OCI-LY3 (cell line): ENCODE measurements at regions not wholly inside any gene's neighbourhood (a gene's known extent, or its start where the extent isn't known, plus 50 kb on each side); places are given as distances from the start of the nearest gene placed in this dataset.

Experiments
- CTCF ChIP-seq: fragments of 200-600, 300-600 bp; sonication (generic); IDR thresholded peaks from 2 replicates; pipeline ENCODE4 v1.5.1; 2014; ENCODE audit warnings: antibody characterized with exemption, low read length, low read depth
- EZH2phosphoT487 ChIP-seq: fragments of 200-600 bp; shearing (Covaris generic); IDR thresholded peaks from 2 replicates; pipeline ENCODE4 v1.6.1; 2018; ENCODE audit warnings: antibody characterized with exemption, mixed run types, low read depth

- no peak for TF ChIP-seq CTCF
- TF ChIP-seq EZH2phosphoT487, result no peak
Observed at GRCh38 chr16:54829691-54830090, 101.0 kb upstream of the IRX5 start.
